IPS-11a (cell line): ENCODE measurements at regions not wholly inside any gene's neighbourhood (a gene's known extent, or its start where the extent isn't known, plus 50 kb on each side); places are given as distances from the start of the nearest gene placed in this dataset.
"Not testable (repeated sequence)": the region's sequence is repeated elsewhere in the genome, so short reads cannot be mapped to it uniquely, and the experiment has no call there.

ENCODE experiments used
- H3K4me3 ChIP-seq: one replicate; pipeline ENCODE4 v1.5.1; 2013; ENCODE audit warnings: low read depth, low read length, control low read depth

DNA sequence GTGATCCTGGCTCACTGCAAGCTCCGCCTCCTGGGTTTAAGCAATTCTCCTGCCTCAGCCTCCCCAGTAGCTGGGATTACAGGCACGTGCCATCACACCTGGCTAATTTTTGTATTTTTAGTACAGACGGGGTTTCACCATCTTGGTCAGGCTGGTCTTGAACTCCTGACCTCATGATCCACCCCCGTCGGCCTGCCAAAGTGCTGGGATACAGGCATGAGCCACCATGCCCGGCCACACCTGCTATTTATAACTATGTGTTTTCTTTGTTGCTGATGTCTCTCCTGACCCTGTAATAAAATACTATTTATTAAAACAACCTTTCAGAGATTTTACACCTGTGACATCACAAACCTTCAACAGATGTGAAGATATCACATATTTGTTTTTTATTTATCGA lies 736.5 kb upstream of the PCDH15 start:
- H3K4me3 ChIP-seq, result not testable (repeated sequence)

DNA sequence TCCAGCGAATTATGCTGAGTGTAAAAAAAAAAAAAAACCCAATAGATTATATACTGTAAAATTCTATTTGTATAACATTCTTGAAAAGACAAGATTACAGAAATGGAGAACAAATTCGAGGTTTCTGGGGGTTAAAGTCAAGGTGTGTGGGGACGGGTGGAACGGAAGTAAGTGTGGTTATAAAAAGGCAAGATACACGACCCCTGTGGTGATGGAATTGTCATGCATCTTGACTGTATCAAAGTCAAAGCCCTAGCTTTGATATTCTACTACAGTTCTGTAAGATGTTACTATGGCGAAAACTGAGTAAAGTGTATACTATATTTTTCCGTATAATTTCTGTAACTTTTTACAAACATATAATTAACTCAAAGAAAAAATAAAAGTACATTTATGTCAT lies 718.2 kb upstream of the PCDH15 start:
- H3K4me3 ChIP-seq, result no peak overlapping the region

DNA sequence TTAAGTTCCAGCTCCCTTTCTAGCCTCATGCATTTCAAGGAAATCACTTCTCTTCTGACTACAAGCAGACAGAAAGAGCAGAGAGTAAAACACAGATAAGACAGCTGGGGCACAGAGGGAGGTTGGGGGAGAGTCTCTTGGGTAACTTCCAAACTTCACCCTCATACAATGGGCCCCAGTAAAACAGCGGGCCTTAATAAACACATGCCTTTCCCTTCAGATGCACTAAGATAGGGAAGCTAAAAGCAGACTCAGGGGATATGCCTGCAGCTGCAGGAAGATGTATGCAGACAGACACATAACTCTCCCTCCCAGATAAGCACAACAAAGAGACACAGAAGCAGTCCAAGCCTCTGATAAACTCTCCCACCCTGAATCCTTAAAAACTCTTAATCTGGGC lies 717.4 kb upstream of the PCDH15 start:
- not testable (repeated sequence) for H3K4me3 ChIP-seq

DNA sequence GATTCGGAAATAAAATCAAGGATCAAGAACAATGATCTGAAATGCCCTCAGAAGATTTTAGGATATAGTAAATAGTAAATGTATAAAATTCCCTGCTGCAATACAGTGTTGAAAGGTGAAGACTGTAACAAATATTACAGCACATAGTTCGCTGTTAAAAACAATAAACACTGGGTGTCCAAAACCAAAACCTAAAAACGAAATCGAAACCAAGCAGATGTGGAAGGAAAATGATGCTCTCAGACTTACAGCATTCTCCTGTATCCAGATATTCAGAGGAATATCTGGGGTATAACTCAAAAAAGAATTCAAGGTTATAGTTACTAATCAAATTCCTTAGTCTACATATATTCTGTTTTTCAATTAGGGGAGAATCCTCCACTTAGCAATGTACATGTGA lies 708.1 kb upstream of the PCDH15 start:
- no peak overlapping the region for H3K4me3 ChIP-seq

DNA sequence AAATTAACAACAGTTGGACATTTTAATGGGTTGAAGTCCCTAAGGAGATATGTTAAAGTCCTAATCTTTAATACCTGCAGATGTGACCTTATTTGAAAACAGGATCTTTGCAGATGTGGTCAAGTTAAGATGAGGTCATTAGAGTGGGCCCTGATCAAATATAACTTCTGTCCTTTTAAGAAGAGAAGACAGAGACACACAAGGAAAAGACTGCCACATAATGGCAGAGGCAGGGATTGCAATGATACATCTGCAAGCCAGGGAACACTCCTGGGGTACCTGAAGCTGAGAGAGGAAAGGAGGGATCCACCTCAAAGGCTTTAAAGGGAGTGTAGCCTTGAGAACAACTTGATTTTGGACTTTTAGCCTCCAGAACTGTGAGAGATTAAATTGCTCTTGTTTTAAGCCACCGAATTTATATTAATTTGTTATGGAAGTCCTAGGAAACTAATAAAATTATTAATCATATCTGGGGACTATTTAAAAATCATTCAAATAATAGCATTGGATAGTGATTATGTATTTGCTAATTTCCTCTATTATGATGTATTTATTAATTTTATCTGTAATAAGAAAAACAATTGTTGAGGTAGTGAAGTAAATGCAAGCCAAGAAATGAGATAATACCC lies 700.0 kb upstream of the PCDH15 start:
- H3K4me3 ChIP-seq, result no peak overlapping the region

DNA sequence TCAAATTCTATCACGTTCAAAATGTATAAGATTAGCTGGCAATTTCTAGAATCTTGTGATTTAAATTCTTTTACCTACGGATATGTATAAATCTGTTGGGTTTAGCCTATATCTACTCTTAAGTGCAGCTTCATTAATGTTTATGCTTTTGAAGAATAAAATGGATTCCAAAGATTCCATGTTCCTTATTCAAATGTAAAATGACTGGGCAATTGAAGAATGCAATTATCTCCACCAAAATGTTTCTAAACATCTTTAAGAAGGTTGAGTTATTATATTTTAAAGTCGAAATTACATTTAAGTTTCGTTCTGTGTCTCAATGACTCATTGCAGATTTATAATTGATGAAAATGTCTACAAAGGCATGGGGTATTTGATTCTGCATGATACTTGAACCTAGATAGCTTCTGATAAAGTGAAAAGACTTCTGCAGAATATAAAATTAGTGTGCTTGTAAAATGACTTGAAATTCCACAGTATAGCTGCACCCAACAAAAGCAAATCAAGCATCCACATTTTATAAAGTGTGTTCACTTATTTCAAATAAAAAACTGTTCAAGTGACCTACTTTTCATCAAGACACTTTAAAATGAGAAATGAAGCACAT lies 697.0 kb upstream of the PCDH15 start:
- H3K4me3 ChIP-seq, result no peak overlapping the region

DNA sequence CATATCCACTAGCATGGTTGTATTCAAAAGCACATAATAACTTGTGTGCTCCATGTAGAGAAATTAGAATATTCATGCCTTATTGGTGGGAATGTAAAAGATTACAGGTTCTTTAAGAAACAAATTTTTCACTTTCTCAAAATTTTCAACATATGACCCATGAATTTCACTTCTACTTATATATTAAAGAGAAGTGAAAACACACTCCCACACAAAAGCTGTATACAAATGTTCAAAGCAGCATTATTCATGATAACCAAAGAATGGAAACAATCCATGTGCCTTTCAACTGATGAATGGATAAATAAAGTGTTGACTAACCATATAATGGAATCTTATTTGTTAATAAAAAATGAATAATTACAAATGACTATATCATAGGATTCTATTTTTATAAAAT lies 694.5 kb upstream of the PCDH15 start:
- no peak overlapping the region for H3K4me3 ChIP-seq

DNA sequence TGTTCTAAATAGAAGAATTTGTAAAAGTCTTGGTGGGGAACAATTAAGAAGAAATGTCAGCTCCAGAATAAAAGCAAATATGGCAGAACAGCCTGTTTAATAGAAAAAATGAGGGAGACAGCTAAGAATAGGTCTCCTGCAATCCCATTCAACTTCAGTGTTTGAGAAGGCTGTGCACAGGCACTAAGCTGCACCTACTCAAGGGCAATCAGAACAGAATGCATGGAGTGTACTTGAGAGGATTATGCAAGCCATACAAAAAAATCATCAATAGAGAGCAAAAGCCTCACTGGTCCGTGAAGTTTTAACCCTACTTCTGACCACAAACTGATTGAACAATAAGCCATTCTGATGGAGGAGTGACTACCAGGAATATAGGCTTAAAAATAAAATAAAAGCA lies 690.7 kb upstream of the PCDH15 start:
- H3K4me3 ChIP-seq, result no peak overlapping the region

DNA sequence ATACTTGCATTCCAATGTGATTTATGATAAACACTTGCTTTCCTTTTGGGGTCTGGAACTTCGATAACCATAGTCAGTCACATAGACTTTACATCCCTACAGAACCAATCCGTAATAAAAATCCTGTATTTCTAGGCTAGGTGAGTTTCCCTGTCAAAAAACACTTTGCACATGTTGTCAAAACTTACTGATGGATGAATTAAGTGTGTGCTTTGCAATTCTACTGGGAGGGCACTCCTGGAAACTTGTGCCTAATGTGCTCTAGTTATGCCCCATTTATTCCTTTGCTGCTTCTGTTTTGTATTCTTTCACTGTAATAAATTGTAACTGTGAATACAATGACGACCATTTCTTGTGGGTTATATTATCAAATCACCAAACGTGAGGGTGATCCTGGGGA lies 684.8 kb upstream of the PCDH15 start:
- no peak overlapping the region for H3K4me3 ChIP-seq

DNA sequence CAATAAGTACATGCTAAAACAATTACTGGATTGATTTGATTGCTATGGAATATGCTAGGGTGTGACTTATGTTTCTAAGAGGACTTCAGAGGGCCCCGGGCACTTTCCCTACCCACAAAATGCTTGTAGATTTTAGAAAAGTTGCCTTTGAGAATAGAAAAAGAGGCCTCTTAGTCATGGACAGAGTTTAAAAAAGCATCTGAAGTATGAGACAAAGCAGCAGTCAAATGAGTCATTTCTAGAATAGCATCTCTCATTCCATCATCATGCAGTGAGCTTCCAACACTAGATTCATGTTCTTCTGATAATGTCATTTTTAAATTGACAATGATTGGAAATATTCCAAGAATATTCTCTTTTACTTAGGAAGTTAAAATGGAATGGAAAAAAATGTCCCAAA lies 675.1 kb upstream of the PCDH15 start:
- H3K4me3 ChIP-seq, result no peak overlapping the region

DNA sequence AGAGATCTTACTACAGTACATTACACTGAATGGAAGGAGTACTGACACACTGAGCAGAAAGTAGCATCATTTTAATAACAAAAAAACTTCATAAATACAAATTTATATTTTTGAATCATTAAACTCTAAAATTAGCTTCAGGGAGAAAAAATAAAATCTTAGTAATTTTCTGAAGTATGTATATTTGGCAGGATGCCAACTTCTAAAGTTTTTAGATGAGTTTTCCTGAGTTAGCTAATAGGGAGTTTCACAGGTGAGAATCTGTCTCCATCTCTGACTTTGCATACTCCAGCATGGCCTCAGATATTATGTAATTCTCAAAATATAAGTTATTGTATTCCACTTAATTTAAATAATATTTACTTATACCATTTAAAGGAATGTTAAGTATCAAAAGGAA lies 673.2 kb upstream of the PCDH15 start:
- H3K4me3 ChIP-seq, result no peak overlapping the region

DNA sequence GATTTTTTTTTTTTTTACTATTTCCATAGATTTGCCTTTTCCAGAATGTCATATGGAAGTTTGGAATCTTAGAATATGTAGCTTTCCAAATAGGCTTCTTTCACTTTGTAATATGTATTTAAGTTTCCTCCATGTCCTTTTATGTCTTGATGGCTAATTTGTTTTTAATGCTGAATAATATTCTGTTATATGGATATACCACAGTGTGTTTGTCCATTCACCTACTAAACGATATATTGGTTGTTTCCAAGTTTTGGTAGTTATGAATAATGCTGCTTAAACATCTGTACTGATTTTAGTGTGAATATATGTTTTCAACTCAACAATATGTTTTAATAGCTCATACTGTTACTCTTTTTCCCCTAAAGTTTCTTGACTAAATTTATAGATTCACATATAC lies 669.8 kb upstream of the PCDH15 start:
- H3K4me3 ChIP-seq, result no peak overlapping the region

DNA sequence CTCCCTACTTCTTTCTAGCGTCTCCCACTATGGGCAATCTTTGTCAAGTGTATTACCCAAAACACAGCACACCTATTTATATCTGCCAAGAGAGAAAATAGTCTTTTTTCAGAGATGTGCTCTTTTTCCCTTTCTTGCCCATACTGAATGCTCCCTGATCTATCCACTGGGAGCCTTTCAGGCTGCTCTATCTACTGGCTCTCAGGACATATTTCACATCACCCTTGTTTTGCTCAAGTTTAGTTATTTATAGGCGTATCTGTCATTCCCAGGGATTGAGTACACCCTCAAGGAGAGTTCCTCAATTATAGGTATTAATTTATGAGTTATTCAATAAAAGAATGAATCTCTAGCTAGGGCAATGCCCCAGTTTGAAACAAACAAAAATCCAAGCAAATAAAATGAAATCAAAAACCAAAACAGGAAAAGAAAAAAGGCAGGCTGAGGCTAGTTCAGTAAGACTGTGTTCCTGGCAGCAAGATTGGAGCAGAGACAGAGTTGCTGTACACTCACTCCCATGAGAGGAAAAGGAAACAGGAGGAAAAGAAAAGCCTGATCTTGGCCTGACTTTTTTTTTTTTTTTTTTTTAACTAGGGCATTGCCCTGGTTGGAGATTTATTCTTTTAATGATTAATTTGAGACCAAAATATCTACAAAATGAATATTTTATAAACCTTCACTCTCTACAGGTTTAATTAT lies 665.9 kb upstream of the PCDH15 start:
- H3K4me3 ChIP-seq, result no peak overlapping the region

DNA sequence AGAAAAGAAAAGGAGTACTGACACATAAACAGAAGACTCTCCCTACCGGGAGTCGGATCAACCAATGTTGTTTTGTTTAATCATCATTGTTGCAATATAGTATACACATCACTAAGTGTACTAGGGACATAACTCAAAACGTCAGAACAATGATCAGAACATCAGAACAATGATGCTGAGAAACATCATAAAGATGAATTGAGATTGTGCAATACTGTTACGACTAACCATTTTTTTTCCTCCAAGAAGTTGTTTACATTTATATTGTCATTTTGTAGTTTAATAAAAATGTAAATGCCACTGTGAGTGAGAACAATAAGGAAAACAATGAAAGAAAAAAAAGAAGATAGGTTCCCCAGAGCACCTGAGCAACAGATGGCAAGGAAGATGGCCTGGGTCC lies 663.1 kb upstream of the PCDH15 start:
- H3K4me3 ChIP-seq, result no peak overlapping the region

DNA sequence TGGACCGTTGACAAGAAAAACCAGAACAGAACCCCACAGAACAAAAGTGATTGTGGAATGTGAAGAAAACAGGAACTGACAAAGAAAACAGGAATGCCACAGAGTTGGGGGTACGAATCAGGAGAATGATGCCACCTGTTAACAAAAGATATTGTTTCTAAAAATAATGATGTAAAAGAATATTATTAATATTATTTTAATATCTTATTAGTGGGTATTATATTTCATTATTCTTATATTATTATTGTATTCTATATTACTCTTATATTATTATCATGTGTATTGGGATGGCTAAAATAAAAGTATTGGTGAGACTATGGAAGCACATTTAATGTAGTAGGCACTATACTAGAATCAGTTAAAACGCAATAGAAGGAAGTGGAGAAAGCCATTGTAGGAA lies 659.0 kb upstream of the PCDH15 start:
- H3K4me3 ChIP-seq, result no peak overlapping the region

DNA sequence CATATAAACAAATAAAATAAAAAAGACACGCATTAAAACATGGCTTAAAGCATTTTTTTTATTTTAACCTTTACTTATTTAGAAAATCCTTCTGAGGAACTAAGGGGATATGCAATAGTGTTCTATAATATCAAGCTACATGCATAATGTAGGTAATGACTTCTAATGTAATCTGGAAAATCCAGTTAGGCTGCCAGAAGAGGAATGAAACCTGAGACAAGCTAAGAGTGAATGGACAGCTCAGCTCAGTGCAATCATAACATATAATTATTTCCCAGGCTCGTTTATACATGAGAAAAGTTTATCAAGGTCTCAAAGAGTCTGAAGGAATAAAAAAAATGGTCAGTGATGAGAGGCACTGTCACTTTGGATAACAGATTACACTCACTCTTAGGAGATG lies 649.0 kb upstream of the PCDH15 start:
- H3K4me3 ChIP-seq, result no peak overlapping the region

DNA sequence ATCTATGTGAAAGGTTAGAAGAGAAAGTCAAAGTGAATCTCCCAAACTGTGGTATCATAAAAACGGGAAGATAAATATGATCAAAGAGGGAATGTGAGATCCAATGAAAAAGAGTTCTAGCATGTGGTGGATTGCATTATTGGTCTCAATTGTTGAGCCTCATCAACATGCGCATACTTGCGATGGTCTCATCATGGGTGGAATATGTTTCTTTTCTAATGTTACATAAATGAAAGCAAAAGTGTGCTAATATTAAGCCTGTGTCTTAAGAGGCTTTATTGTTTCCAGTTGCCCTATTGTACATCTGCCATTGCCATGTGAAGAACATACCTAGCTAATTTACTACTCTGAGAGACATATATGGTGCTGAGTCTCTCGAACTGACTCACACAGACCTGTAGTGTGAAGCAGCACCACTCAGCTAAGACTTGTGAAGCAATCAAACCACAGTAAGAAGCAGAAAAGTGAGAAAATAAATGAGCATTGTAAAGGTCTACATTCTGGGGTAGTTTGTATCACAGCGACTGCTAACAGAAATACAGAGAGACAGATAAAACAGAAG lies 645.5 kb upstream of the PCDH15 start:
- H3K4me3 ChIP-seq, result no peak overlapping the region

DNA sequence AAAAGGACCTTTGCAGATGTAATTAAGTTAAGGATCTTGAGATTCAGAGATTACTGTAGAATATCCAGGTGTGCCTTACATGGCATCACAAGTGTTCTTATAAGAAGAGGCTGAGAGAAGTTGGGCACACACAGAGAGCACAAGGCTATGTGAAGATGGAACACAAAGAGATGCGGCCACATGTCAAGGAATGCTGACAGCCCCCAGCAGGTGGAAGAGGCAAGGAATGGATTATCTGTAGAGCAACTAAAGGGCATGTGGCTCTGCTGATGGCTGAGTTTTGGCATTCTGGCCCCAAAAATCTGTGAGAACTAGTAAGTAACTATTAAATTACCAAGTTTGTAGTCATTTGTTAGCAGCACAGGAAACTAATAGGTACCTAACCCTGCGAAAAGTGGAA lies 640.7 kb upstream of the PCDH15 start:
- H3K4me3 ChIP-seq, result no peak overlapping the region

DNA sequence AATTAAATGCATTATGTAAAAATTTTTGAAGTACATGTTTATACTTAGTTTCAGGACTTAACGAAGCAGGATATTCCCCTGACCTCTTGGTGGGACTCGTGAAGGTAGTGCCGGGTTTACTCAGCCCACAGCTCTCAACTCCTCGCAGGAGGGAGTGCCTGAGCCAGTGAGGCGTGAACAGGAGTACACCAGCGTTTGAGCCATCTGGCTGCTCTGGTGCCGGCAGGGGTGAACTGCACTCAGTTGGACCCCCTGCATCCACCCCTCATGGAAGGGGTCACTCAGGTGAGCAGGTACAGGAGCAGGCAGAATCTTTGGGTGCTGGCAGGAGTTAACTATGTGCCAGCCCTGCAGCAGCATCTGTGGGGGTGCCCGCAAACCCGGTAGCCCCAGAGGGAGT lies 625.1 kb upstream of the PCDH15 start:
- H3K4me3 ChIP-seq, result no peak overlapping the region

DNA sequence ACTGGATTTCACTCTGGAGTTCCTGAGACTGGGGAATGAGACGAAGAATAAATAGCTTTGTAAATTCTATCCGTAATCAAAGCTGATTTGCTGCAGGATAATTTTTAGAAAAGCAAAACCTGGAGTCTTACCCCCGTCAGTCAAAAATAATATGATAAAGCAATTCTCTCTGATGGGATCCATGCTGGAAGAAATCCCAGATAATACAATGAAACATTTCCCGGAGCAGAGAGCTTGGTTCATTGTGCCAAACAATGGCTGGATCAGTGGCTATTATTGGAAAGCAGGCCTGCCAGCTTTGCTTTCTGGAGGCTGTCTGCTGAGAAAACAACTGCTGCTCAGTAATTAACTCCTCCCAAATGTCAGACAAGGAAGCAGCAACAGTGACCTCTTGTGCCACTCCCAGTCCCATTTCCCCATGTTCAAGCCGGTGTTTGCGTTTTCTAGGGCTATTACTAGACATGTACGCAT lies 609.4 kb upstream of the PCDH15 start:
- H3K4me3 ChIP-seq, result no peak overlapping the region

DNA sequence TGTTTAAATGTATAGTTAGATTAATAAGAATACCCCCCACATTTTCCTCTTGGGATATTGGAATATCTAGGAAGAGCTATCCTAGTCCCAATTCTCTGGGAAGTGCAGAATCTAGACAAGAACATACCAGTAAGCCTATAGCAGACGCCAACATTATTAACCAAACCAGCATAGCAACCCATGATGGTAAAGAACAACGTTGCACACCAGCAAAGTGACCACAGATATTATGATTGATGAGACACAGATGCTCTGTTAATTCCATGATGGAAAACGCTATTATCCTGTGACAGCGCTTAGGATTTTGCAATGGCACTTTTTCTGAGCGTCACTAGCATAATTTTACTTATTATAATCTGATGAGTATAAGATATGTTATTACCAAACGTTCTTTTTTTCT lies 603.1 kb upstream of the PCDH15 start:
- H3K4me3 ChIP-seq, result no peak overlapping the region
